GM23338 (cell line): ENCODE measurements at regions not wholly inside any gene's neighbourhood (a gene's known extent, or its start where the extent isn't known, plus 50 kb on each side); places are given as distances from the start of the nearest gene placed in this dataset.

Source experiments
- CREB1 ChIP-seq: fragments of 250-450 bp; sonication (Bioruptor Pico); IDR thresholded peaks from 2 replicates; pipeline ENCODE4 v1.5.0; 2020; ENCODE audit warnings: low read depth, mild to moderate bottlenecking, moderate library complexity
- CTCF ChIP-seq, 2 experiments: fragments of 200-600 bp in 1 of 2; sonication (generic) in 1 of 2; conservative IDR thresholded peaks; 2 replicates each; pipeline versions ENCODE4 v1.5.1 to v1.6.1; 2016 to 2017; ENCODE audit warnings: antibody characterized with exemption in 2 of 2, low read depth in 2 of 2, mild to moderate bottlenecking in 2 of 2, moderate library complexity in 1 of 2
- EZH2 ChIP-seq: fragments of 200-600 bp; sonication (generic); IDR thresholded peaks from one replicate; pipeline ENCODE4 v1.8.0; 2017; ENCODE audit warnings: antibody characterized with exemption, mild to moderate bottlenecking, low read depth; ENCODE audit not compliant: unreplicated experiment
- EZH2phosphoT487 ChIP-seq: fragments of 200-600 bp; sonication (generic); IDR thresholded peaks from one replicate; pipeline ENCODE4 v1.8.1; 2018; ENCODE audit warnings: antibody characterized with exemption; ENCODE audit not compliant: unreplicated experiment
- JUNB ChIP-seq: IDR thresholded peaks from one replicate; pipeline ENCODE4 v1.6.1; 2016; ENCODE audit warnings: antibody characterized with exemption; ENCODE audit not compliant: unreplicated experiment
- NANOG ChIP-seq: IDR thresholded peaks from 2 replicates; pipeline ENCODE4 v1.6.1; 2016; ENCODE audit warnings: antibody characterized with exemption, borderline replicate concordance
- POLR2AphosphoS5 ChIP-seq: IDR thresholded peaks from 2 replicates; pipeline ENCODE4 v1.6.1; 2016; ENCODE audit warnings: antibody characterized with exemption, low read depth
- TF ChIP-seq, protein P1 (sequence below): IDR thresholded peaks from one replicate; pipeline ENCODE4 v1.6.1; 2018; ENCODE audit warnings: antibody characterized with exemption; ENCODE audit not compliant: unreplicated experiment
- TF ChIP-seq, protein P2 (sequence below): fragments of 250-450 bp; sonication (Bioruptor Pico); IDR thresholded peaks from 2 replicates; pipeline ENCODE4 v1.5.0; 2020; ENCODE audit warnings: mild to moderate bottlenecking, moderate library complexity
- TF ChIP-seq, protein P3 (sequence below): IDR thresholded peaks from 2 replicates; pipeline ENCODE4 v1.6.1; 2016; ENCODE audit warnings: antibody characterized with exemption

- no peak for TF ChIP-seq CTCF (conservative IDR thresholded peaks at IDR 0.05; ENCODE audit: low read depth in 2 of 2)
- TF ChIP-seq EZH2phosphoT487, result no peak
- TF ChIP-seq POLR2AphosphoS5, result no peak
- no peak for TF ChIP-seq EZH2
- no peak for TF ChIP-seq CREB1 (CRISPR knock-in tag)
- no peak for TF ChIP-seq NANOG
- TF ChIP-seq, protein P1, sequence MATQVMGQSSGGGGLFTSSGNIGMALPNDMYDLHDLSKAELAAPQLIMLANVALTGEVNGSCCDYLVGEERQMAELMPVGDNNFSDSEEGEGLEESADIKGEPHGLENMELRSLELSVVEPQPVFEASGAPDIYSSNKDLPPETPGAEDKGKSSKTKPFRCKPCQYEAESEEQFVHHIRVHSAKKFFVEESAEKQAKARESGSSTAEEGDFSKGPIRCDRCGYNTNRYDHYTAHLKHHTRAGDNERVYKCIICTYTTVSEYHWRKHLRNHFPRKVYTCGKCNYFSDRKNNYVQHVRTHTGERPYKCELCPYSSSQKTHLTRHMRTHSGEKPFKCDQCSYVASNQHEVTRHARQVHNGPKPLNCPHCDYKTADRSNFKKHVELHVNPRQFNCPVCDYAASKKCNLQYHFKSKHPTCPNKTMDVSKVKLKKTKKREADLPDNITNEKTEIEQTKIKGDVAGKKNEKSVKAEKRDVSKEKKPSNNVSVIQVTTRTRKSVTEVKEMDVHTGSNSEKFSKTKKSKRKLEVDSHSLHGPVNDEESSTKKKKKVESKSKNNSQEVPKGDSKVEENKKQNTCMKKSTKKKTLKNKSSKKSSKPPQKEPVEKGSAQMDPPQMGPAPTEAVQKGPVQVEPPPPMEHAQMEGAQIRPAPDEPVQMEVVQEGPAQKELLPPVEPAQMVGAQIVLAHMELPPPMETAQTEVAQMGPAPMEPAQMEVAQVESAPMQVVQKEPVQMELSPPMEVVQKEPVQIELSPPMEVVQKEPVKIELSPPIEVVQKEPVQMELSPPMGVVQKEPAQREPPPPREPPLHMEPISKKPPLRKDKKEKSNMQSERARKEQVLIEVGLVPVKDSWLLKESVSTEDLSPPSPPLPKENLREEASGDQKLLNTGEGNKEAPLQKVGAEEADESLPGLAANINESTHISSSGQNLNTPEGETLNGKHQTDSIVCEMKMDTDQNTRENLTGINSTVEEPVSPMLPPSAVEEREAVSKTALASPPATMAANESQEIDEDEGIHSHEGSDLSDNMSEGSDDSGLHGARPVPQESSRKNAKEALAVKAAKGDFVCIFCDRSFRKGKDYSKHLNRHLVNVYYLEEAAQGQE, result no peak
- TF ChIP-seq JUNB, result no peak
- TF ChIP-seq, protein P2, sequence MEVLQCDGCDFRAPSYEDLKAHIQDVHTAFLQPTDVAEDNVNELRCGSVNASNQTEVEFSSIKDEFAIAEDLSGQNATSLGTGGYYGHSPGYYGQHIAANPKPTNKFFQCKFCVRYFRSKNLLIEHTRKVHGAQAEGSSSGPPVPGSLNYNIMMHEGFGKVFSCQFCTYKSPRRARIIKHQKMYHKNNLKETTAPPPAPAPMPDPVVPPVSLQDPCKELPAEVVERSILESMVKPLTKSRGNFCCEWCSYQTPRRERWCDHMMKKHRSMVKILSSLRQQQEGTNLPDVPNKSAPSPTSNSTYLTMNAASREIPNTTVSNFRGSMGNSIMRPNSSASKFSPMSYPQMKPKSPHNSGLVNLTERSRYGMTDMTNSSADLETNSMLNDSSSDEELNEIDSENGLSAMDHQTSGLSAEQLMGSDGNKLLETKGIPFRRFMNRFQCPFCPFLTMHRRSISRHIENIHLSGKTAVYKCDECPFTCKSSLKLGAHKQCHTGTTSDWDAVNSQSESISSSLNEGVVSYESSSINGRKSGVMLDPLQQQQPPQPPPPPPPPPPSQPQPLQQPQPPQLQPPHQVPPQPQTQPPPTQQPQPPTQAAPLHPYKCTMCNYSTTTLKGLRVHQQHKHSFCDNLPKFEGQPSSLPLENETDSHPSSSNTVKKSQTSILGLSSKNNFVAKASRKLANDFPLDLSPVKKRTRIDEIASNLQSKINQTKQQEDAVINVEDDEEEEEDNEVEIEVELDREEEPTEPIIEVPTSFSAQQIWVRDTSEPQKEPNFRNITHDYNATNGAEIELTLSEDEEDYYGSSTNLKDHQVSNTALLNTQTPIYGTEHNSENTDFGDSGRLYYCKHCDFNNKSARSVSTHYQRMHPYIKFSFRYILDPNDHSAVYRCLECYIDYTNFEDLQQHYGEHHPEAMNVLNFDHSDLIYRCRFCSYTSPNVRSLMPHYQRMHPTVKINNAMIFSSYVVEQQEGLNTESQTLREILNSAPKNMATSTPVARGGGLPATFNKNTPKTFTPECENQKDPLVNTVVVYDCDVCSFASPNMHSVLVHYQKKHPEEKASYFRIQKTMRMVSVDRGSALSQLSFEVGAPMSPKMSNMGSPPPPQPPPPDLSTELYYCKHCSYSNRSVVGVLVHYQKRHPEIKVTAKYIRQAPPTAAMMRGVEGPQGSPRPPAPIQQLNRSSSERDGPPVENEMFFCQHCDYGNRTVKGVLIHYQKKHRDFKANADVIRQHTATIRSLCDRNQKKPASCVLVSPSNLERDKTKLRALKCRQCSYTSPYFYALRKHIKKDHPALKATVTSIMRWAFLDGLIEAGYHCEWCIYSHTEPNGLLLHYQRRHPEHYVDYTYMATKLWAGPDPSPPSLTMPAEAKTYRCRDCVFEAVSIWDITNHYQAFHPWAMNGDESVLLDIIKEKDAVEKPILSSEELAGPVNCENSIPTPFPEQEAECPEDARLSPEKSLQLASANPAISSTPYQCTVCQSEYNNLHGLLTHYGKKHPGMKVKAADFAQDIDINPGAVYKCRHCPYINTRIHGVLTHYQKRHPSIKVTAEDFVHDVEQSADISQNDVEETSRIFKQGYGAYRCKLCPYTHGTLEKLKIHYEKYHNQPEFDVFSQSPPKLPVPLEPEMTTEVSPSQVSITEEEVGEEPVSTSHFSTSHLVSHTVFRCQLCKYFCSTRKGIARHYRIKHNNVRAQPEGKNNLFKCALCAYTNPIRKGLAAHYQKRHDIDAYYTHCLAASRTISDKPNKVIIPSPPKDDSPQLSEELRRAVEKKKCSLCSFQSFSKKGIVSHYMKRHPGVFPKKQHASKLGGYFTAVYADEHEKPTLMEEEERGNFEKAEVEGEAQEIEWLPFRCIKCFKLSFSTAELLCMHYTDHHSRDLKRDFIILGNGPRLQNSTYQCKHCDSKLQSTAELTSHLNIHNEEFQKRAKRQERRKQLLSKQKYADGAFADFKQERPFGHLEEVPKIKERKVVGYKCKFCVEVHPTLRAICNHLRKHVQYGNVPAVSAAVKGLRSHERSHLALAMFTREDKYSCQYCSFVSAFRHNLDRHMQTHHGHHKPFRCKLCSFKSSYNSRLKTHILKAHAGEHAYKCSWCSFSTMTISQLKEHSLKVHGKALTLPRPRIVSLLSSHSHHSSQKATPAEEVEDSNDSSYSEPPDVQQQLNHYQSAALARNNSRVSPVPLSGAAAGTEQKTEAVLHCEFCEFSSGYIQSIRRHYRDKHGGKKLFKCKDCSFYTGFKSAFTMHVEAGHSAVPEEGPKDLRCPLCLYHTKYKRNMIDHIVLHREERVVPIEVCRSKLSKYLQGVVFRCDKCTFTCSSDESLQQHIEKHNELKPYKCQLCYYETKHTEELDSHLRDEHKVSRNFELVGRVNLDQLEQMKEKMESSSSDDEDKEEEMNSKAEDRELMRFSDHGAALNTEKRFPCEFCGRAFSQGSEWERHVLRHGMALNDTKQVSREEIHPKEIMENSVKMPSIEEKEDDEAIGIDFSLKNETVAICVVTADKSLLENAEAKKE (CRISPR knock-in tag), result no peak
- TF ChIP-seq, protein P3, sequence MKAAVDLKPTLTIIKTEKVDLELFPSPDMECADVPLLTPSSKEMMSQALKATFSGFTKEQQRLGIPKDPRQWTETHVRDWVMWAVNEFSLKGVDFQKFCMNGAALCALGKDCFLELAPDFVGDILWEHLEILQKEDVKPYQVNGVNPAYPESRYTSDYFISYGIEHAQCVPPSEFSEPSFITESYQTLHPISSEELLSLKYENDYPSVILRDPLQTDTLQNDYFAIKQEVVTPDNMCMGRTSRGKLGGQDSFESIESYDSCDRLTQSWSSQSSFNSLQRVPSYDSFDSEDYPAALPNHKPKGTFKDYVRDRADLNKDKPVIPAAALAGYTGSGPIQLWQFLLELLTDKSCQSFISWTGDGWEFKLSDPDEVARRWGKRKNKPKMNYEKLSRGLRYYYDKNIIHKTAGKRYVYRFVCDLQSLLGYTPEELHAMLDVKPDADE, result no peak
Observed at GRCh38 chr6:40854592-40854991, 184.4 kb downstream of the UNC5CL start.
